HG03520 (cell line): ENCODE measurements at regions not wholly inside any gene's neighbourhood (a gene's known extent, or its start where the extent isn't known, plus 50 kb on each side); places are given as distances from the start of the nearest gene placed in this dataset.

ENCODE experiments used
- ATAC-seq: cut with Tn5 transposase; IDR thresholded peaks from one replicate; pipeline ENCODE4 v1.9.1; 2021; ENCODE audit warnings: mild to moderate bottlenecking, moderate library complexity; ENCODE audit not compliant: unreplicated experiment

DNA sequence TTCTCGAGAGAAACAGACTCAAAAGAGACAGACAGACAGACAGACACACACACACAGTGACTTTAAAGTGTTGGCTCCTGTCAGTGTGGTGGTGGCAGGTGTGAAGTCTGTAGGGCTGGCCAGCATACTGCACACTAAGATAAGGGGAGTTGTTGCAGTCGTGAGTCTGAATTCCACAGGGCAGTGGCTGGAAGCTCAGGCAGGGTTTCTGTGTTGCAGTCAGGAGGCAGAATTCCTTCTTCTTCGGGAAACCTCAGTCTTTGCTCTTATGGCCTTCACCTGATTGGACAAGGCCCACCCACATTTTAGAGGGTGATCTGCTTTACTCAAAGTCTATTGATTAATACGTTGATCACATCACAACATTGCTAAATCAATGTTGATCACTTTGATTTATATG, 478.4 kb upstream of the HS6ST1 start:
- ATAC-seq, result no peak

DNA sequence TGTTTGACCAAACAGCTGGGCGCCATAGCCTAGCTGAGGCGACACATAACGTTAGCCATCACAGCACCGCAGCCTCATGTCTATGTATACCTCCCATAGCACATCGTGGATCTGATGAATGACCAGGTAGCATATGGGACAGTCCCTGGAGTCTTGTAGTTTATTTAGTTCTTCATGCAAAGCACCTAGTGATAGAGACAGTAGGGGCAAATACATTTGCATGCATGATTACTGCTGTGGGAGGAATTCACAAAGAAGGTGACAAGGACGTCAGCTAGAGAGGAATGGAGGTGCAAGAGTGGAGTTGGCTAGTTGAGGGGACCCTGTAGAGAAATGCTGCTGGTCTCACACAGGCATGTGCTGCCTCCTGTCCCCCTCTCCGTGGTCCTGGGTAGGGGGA, 478.9 kb upstream of the HS6ST1 start:
- peak; percentile 40 for ATAC-seq

- ATAC-seq, result peak; percentile 87
Measured at GRCh38 chr2:128797937-128798336, 479.3 kb upstream of the HS6ST1 start.

DNA sequence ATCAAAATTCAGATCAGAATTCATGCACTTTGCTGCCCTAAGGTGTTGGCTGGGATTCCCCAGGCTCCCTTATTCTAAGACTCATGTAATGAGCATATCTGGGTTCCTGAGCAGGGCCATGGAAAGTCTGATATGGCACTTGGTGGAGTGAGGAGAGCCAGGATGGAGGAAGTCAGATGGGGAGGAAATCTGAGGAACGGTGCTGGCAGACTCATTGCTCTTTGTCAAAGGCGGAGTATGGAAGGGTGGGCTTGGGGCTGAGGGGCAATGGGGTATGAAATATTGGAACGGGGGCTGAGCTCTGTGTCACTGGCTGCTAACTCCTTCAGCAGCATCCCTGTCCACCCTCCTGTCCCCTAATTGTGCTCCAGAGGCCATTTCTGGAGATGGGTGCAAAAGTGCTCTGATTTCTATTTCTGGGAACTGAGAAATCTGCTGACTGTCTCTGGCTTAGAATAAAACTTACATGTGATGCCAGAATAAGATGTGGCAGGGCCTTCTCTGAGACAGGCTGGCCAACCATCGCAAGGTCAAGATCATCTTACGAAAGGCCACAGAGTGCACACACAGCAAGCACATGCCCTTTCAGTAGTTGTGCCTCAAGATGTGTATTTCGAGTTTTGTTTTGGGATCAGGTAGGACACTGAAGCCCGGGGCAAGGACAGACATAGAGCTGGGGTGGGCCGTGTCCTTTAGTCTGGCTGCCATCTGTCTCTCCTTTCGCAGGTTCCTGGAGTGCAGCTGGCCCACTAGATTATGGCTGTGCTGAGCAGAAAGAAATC, 480.0 kb upstream of the HS6ST1 start:
- no peak for ATAC-seq

DNA sequence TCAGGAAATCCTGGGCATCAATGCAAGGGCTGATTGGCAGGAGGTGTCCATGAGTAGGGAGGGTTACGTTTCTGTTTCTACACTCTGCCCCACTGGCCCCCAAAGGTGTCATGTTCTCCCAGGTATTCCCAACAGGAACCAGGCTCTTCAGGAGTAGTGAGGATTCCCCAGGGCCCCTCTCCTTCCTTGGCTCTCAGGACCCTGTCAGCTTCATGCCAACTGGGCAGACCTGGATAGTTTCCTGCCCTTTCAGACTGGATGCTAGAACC, 480.6 kb upstream of the HS6ST1 start:
- no peak for ATAC-seq

DNA sequence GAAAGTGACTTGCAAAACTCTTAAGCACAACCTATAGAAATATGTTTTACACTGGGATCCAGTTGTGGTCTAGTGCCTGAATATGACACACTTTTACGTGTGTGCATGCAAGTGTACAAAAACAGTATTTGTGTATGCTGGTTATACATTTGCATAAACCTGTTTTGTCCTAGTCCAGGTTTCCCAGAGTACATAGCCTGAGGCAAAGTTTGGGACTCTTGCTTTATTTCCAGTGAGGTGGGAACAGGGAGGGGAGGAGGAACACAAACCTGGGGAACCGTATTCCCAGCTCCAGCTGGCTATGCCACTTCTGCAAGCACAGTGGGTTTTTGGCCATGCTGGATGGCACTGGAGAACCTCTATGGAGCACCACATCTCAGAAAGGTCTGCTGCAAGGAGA, 481.1 kb upstream of the HS6ST1 start:
- ATAC-seq, result no peak

DNA sequence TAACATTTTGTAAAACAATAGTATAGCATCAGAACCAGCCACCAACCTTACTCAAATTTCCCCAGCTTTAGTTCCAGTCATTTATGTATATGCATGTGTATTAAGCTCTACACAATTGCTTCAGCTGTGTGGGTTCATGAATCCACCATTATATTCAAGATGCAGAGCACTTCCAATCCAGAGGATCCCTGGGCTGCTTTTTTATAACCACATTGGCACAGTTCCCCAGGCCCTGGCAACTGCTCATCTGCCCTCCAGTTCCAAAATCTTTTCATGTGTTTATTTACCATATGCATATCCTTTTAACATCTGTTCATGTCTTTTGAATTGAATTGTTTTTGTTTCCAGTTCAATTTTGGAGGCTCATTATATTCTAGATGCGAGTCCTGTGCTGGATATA, 482.9 kb upstream of the HS6ST1 start:
- ATAC-seq, result no peak

- ATAC-seq, result no peak
Measured at GRCh38 chr2:128803222-128803621, 484.6 kb upstream of the HS6ST1 start.

DNA sequence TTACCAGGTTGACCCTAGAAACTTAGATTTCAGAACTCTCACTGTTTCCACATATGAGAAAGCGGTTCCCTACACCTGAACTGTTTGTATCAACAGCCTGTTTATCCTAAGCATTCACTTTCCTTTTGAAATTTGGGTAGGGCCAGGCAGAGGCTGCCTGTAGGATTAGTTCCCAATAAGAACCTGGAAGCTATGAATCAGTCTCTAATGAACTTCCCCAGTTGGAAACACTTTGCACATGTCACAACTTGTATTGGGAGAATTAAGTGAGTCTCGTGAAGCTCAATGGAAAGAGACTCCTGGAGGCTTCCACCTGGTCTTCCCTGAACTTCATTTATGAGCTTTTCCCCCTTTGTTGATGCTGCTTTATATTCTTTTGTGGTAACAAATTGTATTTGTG, 486.6 kb upstream of the HS6ST1 start:
- no peak for ATAC-seq

DNA sequence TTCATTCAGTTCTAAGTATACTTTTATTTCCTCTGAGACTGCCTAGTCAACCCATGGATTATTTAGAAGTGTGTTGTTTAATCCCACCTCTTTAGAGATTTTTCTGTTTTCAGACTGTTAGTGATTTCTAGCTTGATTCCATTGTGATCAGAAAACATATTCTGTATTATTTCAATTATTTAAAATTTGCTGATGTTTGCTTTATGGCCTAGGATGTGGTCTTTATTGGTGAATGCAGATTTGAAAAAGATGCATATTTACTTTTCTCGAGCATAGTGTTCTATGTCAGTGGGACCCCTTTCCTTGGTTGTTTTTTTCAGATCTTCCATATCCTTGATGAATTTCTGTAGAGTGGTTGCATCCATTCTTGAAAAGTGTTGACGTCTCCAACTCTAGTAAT, 487.2 kb upstream of the HS6ST1 start:
- ATAC-seq, result no peak

- ATAC-seq, result no peak
Measured at GRCh38 chr2:128807317-128807716, 488.6 kb upstream of the HS6ST1 start.

- ATAC-seq, result no peak
Measured at GRCh38 chr2:128808462-128809258, 490.0 kb upstream of the HS6ST1 start.

GRCh38 chr2:128809259-128809636, 490.6 kb upstream of the HS6ST1 start:
- ATAC-seq, result no peak

- no peak for ATAC-seq
Measured at GRCh38 chr2:128809880-128810279, 491.2 kb upstream of the HS6ST1 start.

DNA sequence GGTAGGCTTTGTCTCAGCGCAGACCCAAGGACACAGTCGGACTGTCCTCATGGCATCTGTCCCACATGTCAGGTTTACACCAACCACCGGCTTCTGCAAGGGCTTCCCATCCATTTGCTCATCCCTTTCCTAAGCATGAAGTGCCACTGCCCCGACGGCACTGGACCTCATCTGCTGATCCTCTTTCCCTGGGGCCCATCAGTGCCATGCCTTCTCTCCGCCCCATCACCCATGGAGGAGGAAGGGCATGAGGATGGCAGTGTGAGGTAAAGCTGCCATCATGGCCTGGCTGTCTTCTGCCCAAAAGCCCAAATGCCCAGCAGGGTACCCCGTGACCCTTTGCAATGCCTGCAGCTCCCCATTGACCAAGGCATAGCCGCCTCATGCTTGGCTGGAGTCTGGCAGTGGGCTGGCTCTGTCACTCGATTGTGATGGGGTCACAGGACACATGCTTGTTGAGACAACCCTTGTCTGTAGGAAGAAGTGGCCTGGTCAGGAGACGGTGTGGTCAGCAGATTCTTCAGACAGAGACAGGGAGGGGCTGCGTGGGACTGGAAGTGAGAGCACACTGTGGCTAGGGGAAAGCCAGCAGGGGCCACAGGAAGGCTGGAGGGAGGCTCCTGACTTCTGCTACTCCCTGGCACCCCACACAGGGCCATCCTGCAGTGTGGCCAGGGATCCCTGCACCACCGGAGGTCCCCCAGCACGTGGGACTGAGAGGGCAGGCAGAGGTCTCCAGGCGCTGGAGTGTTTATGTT, 493.7 kb upstream of the HS6ST1 start:
- no peak for ATAC-seq

GRCh38 chr2:128813352-128814034, 494.8 kb upstream of the HS6ST1 start:
- ATAC-seq, result no peak

DNA sequence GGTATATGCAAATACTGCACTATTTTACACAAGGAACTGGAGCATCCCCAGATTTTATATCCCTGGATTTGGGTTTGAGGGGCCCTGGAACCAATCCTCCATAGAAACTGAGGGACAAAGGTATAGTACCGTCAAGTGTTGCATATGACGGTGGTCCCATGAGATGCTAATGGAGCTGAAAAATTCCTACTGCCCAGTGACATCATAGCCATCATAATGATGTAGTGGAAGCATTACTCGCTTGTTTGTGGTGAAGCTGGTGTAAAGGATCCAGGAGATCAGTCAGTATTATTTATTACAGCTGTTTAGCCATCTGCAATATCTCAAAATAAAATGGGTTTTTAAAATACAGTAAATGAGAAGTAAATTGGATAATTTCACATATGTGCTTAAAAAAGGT, 496.6 kb upstream of the HS6ST1 start:
- no peak for ATAC-seq

- ATAC-seq, result no peak
Measured at GRCh38 chr2:128817171-128817570, 498.5 kb upstream of the HS6ST1 start.

GRCh38 chr2:128817813-128818212, 499.1 kb upstream of the HS6ST1 start:
- ATAC-seq, result no peak

GRCh38 chr2:128818248-128818647, 499.6 kb upstream of the HS6ST1 start:
- ATAC-seq, result no peak

- no peak for ATAC-seq
Measured at GRCh38 chr2:128818704-128819491, 500.2 kb upstream of the HS6ST1 start.
